Left ventricle myocardium superior (tissue), 1 donor: ENCODE measurements at regions not wholly inside any gene's neighbourhood (a gene's known extent, or its start where the extent isn't known, plus 50 kb on each side); places are given as distances from the start of the nearest gene placed in this dataset.
A peak's percentile ranks its signal among the peaks of the same experiment; 100 is the strongest.

Source experiments
- ATAC-seq: fragments of 200-7000 bp; cut with Tn5 transposase; one replicate; pipeline ENCODE4 v1.9.1; 2020; ENCODE audit warnings: mild to moderate bottlenecking, moderate library complexity
- DNase-seq: peaks from one replicate; pipeline ENCODE4 v3.0.0-alpha.2; 2020
- intact Hi-C: fragments of 100-400 bp; cut with micrococcal nuclease; formaldehyde crosslinking; loops from one replicate; pipeline ENCODE4 v1.11.0; 2022
- donor health status: DM: no; HTN: yes; CAD: no; lungs with severe emphysema.

- DNase-seq = no peak
- intact Hi-C loops = no loop called here
- ATAC-seq = no peak
Observed at GRCh38 chr10:130740166-130740565, 571.4 kb downstream of the TCERG1L start.

- ATAC-seq (peak; percentile 66), DNase-seq (peak; percentile 38)
- intact Hi-C loops = no loop called here
Observed at GRCh38 chr10:130740915-130741750, 570.4 kb downstream of the TCERG1L start.

GRCh38 chr10:130741901-130742855 is 569.3 kb downstream of the TCERG1L start:
- intact Hi-C loops = no loop called here
- no peak for DNase-seq
- ATAC-seq = no peak

- DNase-seq (no peak), ATAC-seq (no peak)
- intact Hi-C loops = no loop called here
Observed at GRCh38 chr10:130742941-130743675, 568.4 kb downstream of the TCERG1L start.

- ATAC-seq = no peak
- intact Hi-C loops = no loop called here
Observed at GRCh38 chr10:130743751-130744271, 567.7 kb downstream of the TCERG1L start.

GRCh38 chr10:130744631-130745030 is 566.9 kb downstream of the TCERG1L start:
- no peak for ATAC-seq

More at GRCh38 chr10:130743751-130744271, 567.7 kb downstream of the TCERG1L start:
- DNase-seq = no peak

GRCh38 chr10:130745251-130745650 is 566.3 kb downstream of the TCERG1L start:
- ATAC-seq (no peak), DNase-seq (no peak)
- intact Hi-C loops = no loop called here

More at GRCh38 chr10:130744631-130745030, 566.9 kb downstream of the TCERG1L start:
- no peak for DNase-seq
- intact Hi-C loops = no loop called here

- intact Hi-C loops = no loop called here
- DNase-seq (no peak), ATAC-seq (no peak)
Observed at GRCh38 chr10:130745821-130746220, 565.7 kb downstream of the TCERG1L start.

GRCh38 chr10:130746311-130746710 is 565.2 kb downstream of the TCERG1L start:
- DNase-seq = no peak
- intact Hi-C loops = no loop called here
- no peak for ATAC-seq

- ATAC-seq = no peak
- DNase-seq = no peak
- intact Hi-C loops = no loop called here
Observed at GRCh38 chr10:130747356-130747755, 564.2 kb downstream of the TCERG1L start.

- ATAC-seq = no peak
- DNase-seq = no peak
- intact Hi-C loops = no loop called here
Observed at GRCh38 chr10:130747946-130748345, 563.6 kb downstream of the TCERG1L start.

GRCh38 chr10:130748409-130749057 is 563.0 kb downstream of the TCERG1L start:
- intact Hi-C loops = no loop called here
- ATAC-seq = no peak

GRCh38 chr10:130749911-130750310 is 561.6 kb downstream of the TCERG1L start:
- DNase-seq (no peak), ATAC-seq (no peak)
- intact Hi-C loops = no loop called here

More at GRCh38 chr10:130748409-130749057, 563.0 kb downstream of the TCERG1L start:
- no peak for DNase-seq

- ATAC-seq (no peak), DNase-seq (no peak)
- intact Hi-C loops = no loop called here
Observed at GRCh38 chr10:130750441-130750840, 561.1 kb downstream of the TCERG1L start.

GRCh38 chr10:130751106-130751840 is 560.2 kb downstream of the TCERG1L start:
- intact Hi-C loops = no loop called here

GRCh38 chr10:130751851-130752250 is 559.7 kb downstream of the TCERG1L start:
- no peak for ATAC-seq
- DNase-seq = no peak
- intact Hi-C loops = no loop called here

More at GRCh38 chr10:130751106-130751840, 560.2 kb downstream of the TCERG1L start:
- DNase-seq (no peak), ATAC-seq (no peak)

- DNase-seq (no peak), ATAC-seq (no peak)
Observed at GRCh38 chr10:130756651-130757050, 554.9 kb downstream of the TCERG1L start.

GRCh38 chr10:130757271-130757670 is 554.2 kb downstream of the TCERG1L start:
- intact Hi-C loops = no loop called here
- ATAC-seq = no peak
- DNase-seq = no peak

More at GRCh38 chr10:130756651-130757050, 554.9 kb downstream of the TCERG1L start:
- intact Hi-C loops = no loop called here
